WTC11 (cell line): ENCODE measurements at regions not wholly inside any gene's neighbourhood (a gene's known extent, or its start where the extent isn't known, plus 50 kb on each side); places are given as distances from the start of the nearest gene placed in this dataset.

Experiments
- ATF3 ChIP-seq: sonication (generic); formaldehyde crosslinking; conservative IDR thresholded peaks from 2 replicates; pipeline ENCODE4 v1.8.1; 2022; ENCODE audit warnings: mild to moderate bottlenecking, missing genetic modification reagents
- CTCF ChIP-seq: fragments of 200-600 bp; IDR thresholded peaks from 2 replicates; pipeline ENCODE4 v1.8.0; 2022; ENCODE audit warnings: antibody characterized with exemption
- MAX ChIP-seq: sonication (generic); formaldehyde crosslinking; IDR thresholded peaks from 2 replicates; pipeline ENCODE4 v1.8.0; 2022; ENCODE audit warnings: mild to moderate bottlenecking, missing genetic modification reagents
- NR1H2 ChIP-seq: sonication (generic); formaldehyde crosslinking; IDR thresholded peaks from 2 replicates; pipeline ENCODE4 v1.9.0; 2021; ENCODE audit warnings: mild to moderate bottlenecking, moderate library complexity, missing genetic modification reagents
- PRRX2 ChIP-seq: fragments of 250-450 bp; sonication (Bioruptor Pico); IDR thresholded peaks from 2 replicates; pipeline ENCODE4 v1.8.0; 2021; ENCODE audit warnings: mild to moderate bottlenecking
- TP53 ChIP-seq: sonication (generic); formaldehyde crosslinking; IDR thresholded peaks from 2 replicates; pipeline ENCODE4 v1.8.1; 2023; ENCODE audit warnings: mild to moderate bottlenecking, missing genetic modification reagents
- ZNF232 ChIP-seq: sonication (generic); formaldehyde crosslinking; IDR thresholded peaks from 2 replicates; pipeline ENCODE4 v1.8.0; 2022; ENCODE audit warnings: mild to moderate bottlenecking, missing genetic modification reagents
- ZNF423 ChIP-seq: fragments of 250-450 bp; sonication (Bioruptor Pico); IDR thresholded peaks from 2 replicates; pipeline ENCODE4 v2.1.2; 2022; ENCODE audit warnings: mild to moderate bottlenecking, moderate library complexity

- TF ChIP-seq ATF3 = no peak
- no peak for TF ChIP-seq TP53 (CRISPR knock-in tag)
- no peak for TF ChIP-seq PRRX2
- no peak for TF ChIP-seq CTCF
- no peak for TF ChIP-seq NR1H2 (CRISPR knock-in tag)
- TF ChIP-seq ZNF232 (CRISPR knock-in tag) = no peak
- TF ChIP-seq MAX (CRISPR knock-in tag) = no peak
- TF ChIP-seq ZNF423 (CRISPR knock-in tag) = no peak
Observed at GRCh38 chr6:168873278-168874190, 380.1 kb downstream of the THBS2 start.
